Loucy (cell line): ENCODE measurements at regions not wholly inside any gene's neighbourhood (a gene's known extent, or its start where the extent isn't known, plus 50 kb on each side); places are given as distances from the start of the nearest gene placed in this dataset.

ENCODE experiments used
- H2AFZ ChIP-seq: fragments of 200-600 bp; sonication (generic); 2 replicates; pipeline ENCODE4 v1.6.0; 2016; ENCODE audit warnings: antibody characterized with exemption, mild to moderate bottlenecking, low read length, moderate library complexity
- H3F3A ChIP-seq: fragments of 200-600 bp; 2 replicates; pipeline ENCODE4 v1.6.0; 2016; ENCODE audit warnings: antibody characterized with exemption, low read depth, mild to moderate bottlenecking
- H3K27me3 ChIP-seq: fragments of 200-600 bp; sonication (generic); 2 replicates; pipeline ENCODE4 v1.6.1; 2014; ENCODE audit warnings: low read length, mild to moderate bottlenecking; ENCODE audit not compliant: insufficient read depth, poor library complexity, severe bottlenecking
- H3K36me3 ChIP-seq: fragments of 200-600 bp; sonication (generic); 2 replicates; pipeline ENCODE4 v1.6.1; 2016; ENCODE audit warnings: low read length; ENCODE audit not compliant: insufficient read depth
- H3K4me1 ChIP-seq: fragments of 200-600 bp; sonication (generic); 2 replicates; pipeline ENCODE4 v1.5.1; 2014; ENCODE audit warnings: low read length, mild to moderate bottlenecking; ENCODE audit not compliant: insufficient read depth, poor library complexity, severe bottlenecking
- H3K4me2 ChIP-seq: fragments of 200-600 bp; sonication (generic); 2 replicates; pipeline ENCODE4 v1.6.0; 2014; ENCODE audit warnings: antibody characterized with exemption, low read length, low read depth, mild to moderate bottlenecking; ENCODE audit not compliant: poor library complexity, severe bottlenecking
- H3K4me3 ChIP-seq: fragments of 200-600 bp; sonication (generic); 2 replicates; pipeline ENCODE4 v1.5.1; 2014; ENCODE audit warnings: low read length, mild to moderate bottlenecking, mixed read lengths; ENCODE audit not compliant: poor library complexity, severe bottlenecking
- H3K79me2 ChIP-seq: fragments of 200-600 bp; sonication (generic); 2 replicates; pipeline ENCODE4 v1.6.1; 2014; ENCODE audit warnings: low read length; ENCODE audit not compliant: insufficient read depth
- H3K9ac ChIP-seq: fragments of 200-600 bp; sonication (generic); 2 replicates; pipeline ENCODE4 v1.6.0; 2014; ENCODE audit warnings: mild to moderate bottlenecking, low read depth, low read length, moderate library complexity; ENCODE audit not compliant: poor library complexity, severe bottlenecking
- H3K9me2 ChIP-seq: fragments of 200-600 bp; sonication (generic); replicated peaks from 2 replicates; pipeline ENCODE4 v1.6.1; 2016; ENCODE audit warnings: low read depth, low read length, mixed read lengths
- H3K9me3 ChIP-seq: fragments of 200-600 bp; sonication (generic); 2 replicates; pipeline ENCODE4 v1.6.1; 2014; ENCODE audit warnings: mild to moderate bottlenecking, antibody characterized with exemption, low read length, low read depth; ENCODE audit not compliant: insufficient read depth
- H4K20me1 ChIP-seq: fragments of 200-600 bp; sonication (generic); 2 replicates; pipeline ENCODE4 v1.6.0; 2014; ENCODE audit warnings: antibody characterized with exemption, low read length, mild to moderate bottlenecking; ENCODE audit not compliant: insufficient read depth, poor library complexity, severe bottlenecking
- EZH2phosphoT487 ChIP-seq: fragments of 200-600 bp; IDR thresholded peaks from 2 replicates; pipeline ENCODE4 v1.6.1; 2018; ENCODE audit warnings: antibody characterized with exemption, mild to moderate bottlenecking, moderate library complexity, borderline replicate concordance
- TF ChIP-seq, protein P1 (sequence below): fragments of 200-600 bp; sonication (generic); conservative IDR thresholded peaks from 2 replicates; pipeline ENCODE4 v1.5.1; 2014; ENCODE audit warnings: mild to moderate bottlenecking, antibody characterized with exemption, low read length

GRCh38 chr12:58615047-58615446 lies 305.3 kb downstream of the LRIG3 start:
- H3K4me1 ChIP-seq = peaks cover 8% of the 10 kb centered on the region

DNA sequence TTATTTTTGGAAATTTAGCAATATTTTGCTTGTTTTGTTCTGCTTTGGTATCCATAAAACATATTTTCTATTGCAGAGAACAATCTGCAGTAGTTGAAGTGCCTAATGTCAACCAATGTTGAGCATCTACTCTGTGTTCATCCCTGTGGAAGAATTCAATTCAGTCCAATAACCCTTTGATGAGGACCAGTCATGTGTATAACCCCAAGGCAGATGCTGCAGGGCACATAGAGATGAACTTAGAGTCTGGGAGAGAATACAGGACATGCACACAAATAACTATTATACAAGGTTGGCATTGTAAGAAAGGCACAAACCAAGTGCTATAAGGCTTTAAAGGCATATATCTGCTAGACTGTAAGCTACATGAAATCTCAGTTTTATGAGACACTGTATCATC lies 304.7 kb downstream of the LRIG3 start:
- no peak for TF ChIP-seq EZH2phosphoT487
- TF ChIP-seq, protein P1, sequence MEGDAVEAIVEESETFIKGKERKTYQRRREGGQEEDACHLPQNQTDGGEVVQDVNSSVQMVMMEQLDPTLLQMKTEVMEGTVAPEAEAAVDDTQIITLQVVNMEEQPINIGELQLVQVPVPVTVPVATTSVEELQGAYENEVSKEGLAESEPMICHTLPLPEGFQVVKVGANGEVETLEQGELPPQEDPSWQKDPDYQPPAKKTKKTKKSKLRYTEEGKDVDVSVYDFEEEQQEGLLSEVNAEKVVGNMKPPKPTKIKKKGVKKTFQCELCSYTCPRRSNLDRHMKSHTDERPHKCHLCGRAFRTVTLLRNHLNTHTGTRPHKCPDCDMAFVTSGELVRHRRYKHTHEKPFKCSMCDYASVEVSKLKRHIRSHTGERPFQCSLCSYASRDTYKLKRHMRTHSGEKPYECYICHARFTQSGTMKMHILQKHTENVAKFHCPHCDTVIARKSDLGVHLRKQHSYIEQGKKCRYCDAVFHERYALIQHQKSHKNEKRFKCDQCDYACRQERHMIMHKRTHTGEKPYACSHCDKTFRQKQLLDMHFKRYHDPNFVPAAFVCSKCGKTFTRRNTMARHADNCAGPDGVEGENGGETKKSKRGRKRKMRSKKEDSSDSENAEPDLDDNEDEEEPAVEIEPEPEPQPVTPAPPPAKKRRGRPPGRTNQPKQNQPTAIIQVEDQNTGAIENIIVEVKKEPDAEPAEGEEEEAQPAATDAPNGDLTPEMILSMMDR = no peak
- no peaks in the 10 kb centered on the region for H3K9me3 ChIP-seq
- no peak overlapping the region for H3K4me2 ChIP-seq
- no peaks in the 10 kb centered on the region for H4K20me1 ChIP-seq
- H3K4me1 ChIP-seq = peaks cover 8% of the 10 kb centered on the region
- H3K9me2 ChIP-seq = no peaks in the 10 kb centered on the region
- no peak overlapping the region for H3K4me3 ChIP-seq
- H3K36me3 ChIP-seq = no peaks in the 10 kb centered on the region
- no peaks in the 10 kb centered on the region for H3K79me2 ChIP-seq
- no peak overlapping the region for H2AFZ ChIP-seq
- H3K27me3 ChIP-seq = no peaks in the 10 kb centered on the region
- no peak overlapping the region for H3K9ac ChIP-seq
- no peaks in the 10 kb centered on the region for H3F3A ChIP-seq

More at GRCh38 chr12:58615047-58615446, 305.3 kb downstream of the LRIG3 start:
- H3K4me2 ChIP-seq = no peak overlapping the region
- no peaks in the 10 kb centered on the region for H3K36me3 ChIP-seq
- H3K9me2 ChIP-seq = no peaks in the 10 kb centered on the region
- H3K79me2 ChIP-seq = no peaks in the 10 kb centered on the region
- H3F3A ChIP-seq = no peaks in the 10 kb centered on the region
- H3K27me3 ChIP-seq = no peaks in the 10 kb centered on the region
- no peaks in the 10 kb centered on the region for H3K9me3 ChIP-seq
- no peaks in the 10 kb centered on the region for H4K20me1 ChIP-seq
- H3K9ac ChIP-seq = no peak overlapping the region
- H3K4me3 ChIP-seq = no peak overlapping the region
- no peak overlapping the region for H2AFZ ChIP-seq
- TF ChIP-seq, protein P1 = no peak
- no peak for TF ChIP-seq EZH2phosphoT487

DNA sequence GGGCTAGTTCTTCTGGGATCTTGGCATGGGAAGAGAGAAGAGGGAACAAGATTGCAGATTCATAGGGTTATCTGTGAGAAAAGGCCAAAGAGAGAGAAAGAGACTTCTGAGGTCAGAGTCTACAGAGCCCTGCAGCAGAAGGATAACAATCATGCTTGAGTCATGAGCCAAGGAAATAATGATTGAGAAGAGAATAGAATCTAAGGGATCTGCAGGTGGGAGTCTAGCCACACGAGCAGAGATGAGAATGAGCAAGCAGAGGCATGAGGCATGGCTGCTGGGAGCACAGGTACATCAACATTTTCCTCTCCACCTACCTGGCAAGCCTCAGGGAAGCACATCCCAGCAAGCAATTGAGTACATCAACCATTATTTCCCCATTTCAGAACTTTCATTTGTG lies 303.7 kb downstream of the LRIG3 start:
- no peaks in the 10 kb centered on the region for H4K20me1 ChIP-seq
- H3F3A ChIP-seq = no peaks in the 10 kb centered on the region
- no peak overlapping the region for H3K9ac ChIP-seq
- H3K9me3 ChIP-seq = no peaks in the 10 kb centered on the region
- no peak overlapping the region for H2AFZ ChIP-seq
- H3K4me2 ChIP-seq = no peak overlapping the region
- no peaks in the 10 kb centered on the region for H3K79me2 ChIP-seq
- H3K27me3 ChIP-seq = no peaks in the 10 kb centered on the region
- TF ChIP-seq, protein P1 = no peak
- no peak for TF ChIP-seq EZH2phosphoT487
- peaks cover 8% of the 10 kb centered on the region for H3K4me1 ChIP-seq
- H3K9me2 ChIP-seq = no peaks in the 10 kb centered on the region
- no peaks in the 10 kb centered on the region for H3K36me3 ChIP-seq
- H3K4me3 ChIP-seq = no peak overlapping the region
